A673 (cell line): ENCODE measurements at regions not wholly inside any gene's neighbourhood (a gene's known extent, or its start where the extent isn't known, plus 50 kb on each side); places are given as distances from the start of the nearest gene placed in this dataset.

Experiments
- CTCF ChIP-seq: fragments of 300-800, 200-600 bp; sonication (generic); conservative IDR thresholded peaks from 2 replicates; pipeline ENCODE4 v1.5.1; 2017; ENCODE audit warnings: low read depth, mild to moderate bottlenecking, antibody characterized with exemption, low read length, moderate library complexity, mixed read lengths
- EZH2 ChIP-seq: fragments of 200-600 bp; sonication (generic); IDR thresholded peaks from 2 replicates; pipeline ENCODE4 v1.6.1; 2017; ENCODE audit warnings: borderline replicate concordance, low read depth, mild to moderate bottlenecking, mixed read lengths, antibody characterized with exemption, low read length; ENCODE audit not compliant: poor library complexity, severe bottlenecking

GRCh38 chr7:24158975-24159374, 125.0 kb upstream of the NPY start:
- TF ChIP-seq EZH2 (no peak), CTCF (no peak)
